SK-N-SH (cell line): ENCODE measurements at regions not wholly inside any gene's neighbourhood (a gene's known extent, or its start where the extent isn't known, plus 50 kb on each side); places are given as distances from the start of the nearest gene placed in this dataset.

Experiments used
- CTCF ChIA-PET: fragments of 300-600, 350-600 bp; formaldehyde crosslinking; extraction: SDS; loops from one replicate; lab custom pipeline; 2021; lab: Yijun Ruan, JAX
- POLR2A ChIA-PET: fragments of 350-600 bp; sonication (Branson Sonifier 250); formaldehyde crosslinking; extraction: SDS; loops from one replicate; lab custom pipeline; 2020; ENCODE audit warnings: antibody characterized with exemption, inconsistent platforms; lab: Yijun Ruan, JAX
- DNase-seq: peaks from one replicate; pipeline ENCODE4 v3.0.0; 2012
- H2AFZ ChIP-seq: fragments of 200-600 bp; sonication (generic); 2 replicates; pipeline ENCODE4 v1.8.1; 2016; ENCODE audit warnings: antibody characterized with exemption, mild to moderate bottlenecking, low read depth
- H3F3A ChIP-seq: fragments of 200-600 bp; sonication (generic); replicated peaks from 2 replicates; pipeline ENCODE3; 2016; ENCODE audit warnings: antibody characterized with exemption, mild to moderate bottlenecking; ENCODE audit not compliant: insufficient read depth
- H3K27ac ChIP-seq, 2 experiments: fragments of 200-500 bp in 1 of 2; fragments of 200-600 bp in 1 of 2; sonication (Bioruptor generic) in 1 of 2; sonication (generic), shearing (Covaris generic) in 1 of 2; 2 replicates each; pipeline versions ENCODE4 v1.5.1 to v1.6.1; 2014 to 2016; ENCODE audit warnings: low read depth in 2 of 2, inconsistent platforms in 1 of 2, low read length in 1 of 2, mild to moderate bottlenecking in 1 of 2, mixed read lengths in 1 of 2
- H3K27me3 ChIP-seq: fragments of 200-600 bp; sonication (generic), shearing (Covaris generic); 2 replicates; pipeline ENCODE4 v1.6.1; 2016; ENCODE audit warnings: mixed run types; ENCODE audit not compliant: insufficient read depth
- H3K36me3 ChIP-seq, 2 experiments: fragments of 200-500 bp in 1 of 2; fragments of 200-600 bp in 1 of 2; sonication (Bioruptor generic) in 1 of 2; sonication (generic) in 1 of 2; replicated peaks in 1 of 2; 2 replicates each; pipeline versions ENCODE3 to v1.5.1; 2014 to 2016; ENCODE audit warnings: low read length in 1 of 2, mild to moderate bottlenecking in 1 of 2; ENCODE audit not compliant: insufficient read depth in 2 of 2, control insufficient read depth in 1 of 2
- H3K4me1 ChIP-seq, 2 experiments: fragments of 200-500 bp in 1 of 2; fragments of 200-600 bp in 1 of 2; sonication (Bioruptor generic) in 1 of 2; sonication (generic), shearing (Covaris generic) in 1 of 2; 2 replicates each; pipeline versions ENCODE4 v1.5.1 to v1.6.1; 2014 to 2016; ENCODE audit warnings: low read depth in 1 of 2, low read length in 1 of 2, mixed run types in 1 of 2; ENCODE audit not compliant: insufficient read depth in 2 of 2, control insufficient read depth in 1 of 2
- H3K4me2 ChIP-seq: fragments of 200-600 bp; sonication (generic), shearing (Covaris generic); 2 replicates; pipeline ENCODE4 v1.6.1; 2017; ENCODE audit warnings: mixed run types
- H3K4me3 ChIP-seq, 2 experiments: fragments of 200-500 bp in 1 of 2; fragments of 200-600 bp in 1 of 2; sonication (Bioruptor generic) in 1 of 2; sonication (generic), shearing (Covaris generic) in 1 of 2; 2 replicates each; pipeline versions ENCODE4 v1.5.1 to v1.8.1; 2014 to 2016; ENCODE audit warnings: low read depth in 2 of 2, inconsistent platforms in 1 of 2, low read length in 1 of 2, mild to moderate bottlenecking in 1 of 2, mixed read lengths in 1 of 2, moderate library complexity in 1 of 2
- H3K79me2 ChIP-seq: fragments of 200-600 bp; sonication (generic); 2 replicates; pipeline ENCODE4 v1.8.1; 2017; ENCODE audit warnings: mild to moderate bottlenecking; ENCODE audit not compliant: insufficient read depth
- H3K9ac ChIP-seq: fragments of 200-600 bp; sonication (generic); 2 replicates; pipeline ENCODE4 v1.6.1; 2017; ENCODE audit warnings: mixed run types
- H3K9me2 ChIP-seq: fragments of 200-600 bp; sonication (generic); 2 replicates; pipeline ENCODE4 v1.6.1; 2017; ENCODE audit warnings: mixed run types
- H3K9me3 ChIP-seq: fragments of 200-600 bp; sonication (generic); 2 replicates; pipeline ENCODE4 v1.6.1; 2017; ENCODE audit warnings: mixed run types, mild to moderate bottlenecking, moderate library complexity
- H4K20me1 ChIP-seq: fragments of 200-600 bp; sonication (generic); 2 replicates; pipeline ENCODE4 v1.6.1; 2017; ENCODE audit warnings: mild to moderate bottlenecking, mixed run types; ENCODE audit not compliant: insufficient read depth
- CTCF ChIP-seq: fragments of 200-600 bp; sonication (generic); IDR thresholded peaks from 2 replicates; pipeline ENCODE4 v1.6.1; 2017; ENCODE audit warnings: antibody characterized with exemption, mild to moderate bottlenecking, moderate library complexity
- ELF1 ChIP-seq: IDR thresholded peaks from 2 replicates; pipeline ENCODE4 v1.4.0; 2012
- EP300 ChIP-seq, 2 experiments: IDR thresholded peaks; 2 replicates each; pipeline versions ENCODE4 v1.4.0 to v1.6.1; 2012; ENCODE audit warnings: borderline replicate concordance in 1 of 2, low read depth in 1 of 2, low read length in 1 of 2
- EZH2phosphoT487 ChIP-seq: fragments of 200-600 bp; sonication (generic); IDR thresholded peaks from 2 replicates; pipeline ENCODE4 v1.6.1; 2017; ENCODE audit warnings: low read depth, mixed run types, mild to moderate bottlenecking, antibody characterized with exemption, moderate library complexity, borderline replicate concordance
- FOXJ3 ChIP-seq: sonication (generic); formaldehyde crosslinking; IDR thresholded peaks from 2 replicates; pipeline ENCODE4 v1.5.1; 2020; ENCODE audit warnings: mild to moderate bottlenecking, missing genetic modification reagents
- FOXM1 ChIP-seq: IDR thresholded peaks from 2 replicates; pipeline ENCODE4 v1.4.0; 2012; ENCODE audit warnings: low read depth, mild to moderate bottlenecking
- GABPA ChIP-seq: IDR thresholded peaks from 2 replicates; pipeline ENCODE4 v1.4.0; 2012; ENCODE audit warnings: low read depth, mild to moderate bottlenecking
- GATA2 ChIP-seq: sonication (generic); formaldehyde crosslinking; IDR thresholded peaks from 2 replicates; pipeline ENCODE4 v1.5.0; 2020; ENCODE audit warnings: mild to moderate bottlenecking, missing genetic modification reagents
- IRF3 ChIP-seq: fragments of 150-350 bp; IDR thresholded peaks from 2 replicates; pipeline ENCODE4 v1.6.1; 2016; ENCODE audit warnings: mild to moderate bottlenecking, low read depth, low read length
- JUND ChIP-seq: IDR thresholded peaks from 2 replicates; pipeline ENCODE4 v1.4.0; 2012
- MAX ChIP-seq: IDR thresholded peaks from 2 replicates; pipeline ENCODE4 v1.4.0; 2012; ENCODE audit warnings: low read depth
- MEF2A ChIP-seq: IDR thresholded peaks from 2 replicates; pipeline ENCODE4 v1.4.0; 2012; ENCODE audit warnings: low read depth, borderline replicate concordance
- MXI1 ChIP-seq: IDR thresholded peaks from 2 replicates; pipeline ENCODE4 v1.6.1; 2012; ENCODE audit warnings: mild to moderate bottlenecking, low read depth, low read length, improper control_type of control experiment
- NRF1 ChIP-seq: IDR thresholded peaks from 2 replicates; pipeline ENCODE4 v1.6.1; 2012; ENCODE audit warnings: low read depth, mild to moderate bottlenecking, low read length
- POLR2AphosphoS5 ChIP-seq: IDR thresholded peaks from 2 replicates; pipeline ENCODE4 v1.6.1; 2012; ENCODE audit warnings: low read depth, low read length
- RAD21 ChIP-seq: IDR thresholded peaks from 2 replicates; pipeline ENCODE4 v1.6.1; 2012; ENCODE audit warnings: mild to moderate bottlenecking, low read length
- RCOR1 ChIP-seq: fragments of 150-350 bp; IDR thresholded peaks from 2 replicates; pipeline ENCODE4 v1.6.1; 2017; ENCODE audit warnings: antibody characterized with exemption, low read length
- RFX5 ChIP-seq: IDR thresholded peaks from 2 replicates; pipeline ENCODE4 v1.6.1; 2012; ENCODE audit warnings: mild to moderate bottlenecking, improper control_type of control experiment, low read length
- RXRA ChIP-seq: IDR thresholded peaks from 2 replicates; pipeline ENCODE4 v1.4.0; 2012; ENCODE audit warnings: low read depth, mild to moderate bottlenecking, borderline replicate concordance
- SIN3A ChIP-seq: IDR thresholded peaks from 2 replicates; pipeline ENCODE4 v1.6.1; 2012; ENCODE audit warnings: low read depth, mild to moderate bottlenecking, low read length, moderate library complexity, borderline replicate concordance
- TAF1 ChIP-seq: IDR thresholded peaks from 2 replicates; pipeline ENCODE4 v1.6.1; 2012; ENCODE audit warnings: low read depth, mild to moderate bottlenecking, low read length, moderate library complexity, borderline replicate concordance
- TCF12 ChIP-seq: IDR thresholded peaks from 2 replicates; pipeline ENCODE4 v1.4.0; 2012
- TEAD4 ChIP-seq: IDR thresholded peaks from 2 replicates; pipeline ENCODE4 v1.4.0; 2012; ENCODE audit warnings: mild to moderate bottlenecking, borderline replicate concordance; ENCODE audit not compliant: insufficient read depth
- USF2 ChIP-seq: fragments of 150-350 bp; IDR thresholded peaks from 2 replicates; pipeline ENCODE4 v1.6.1; 2017; ENCODE audit warnings: antibody characterized with exemption, low read length, low read depth, borderline replicate concordance
- YY1 ChIP-seq: IDR thresholded peaks from 2 replicates; pipeline ENCODE4 v1.4.0; 2012; ENCODE audit warnings: low read depth, mild to moderate bottlenecking
- WGBS: methylation state at CpG from one replicate; pipeline ENCODE4 v1.1.6; 2017; ENCODE audit warnings: low lambda C conversion rate; 5-methylcytosine and 5-hydroxymethylcytosine counted together

- H3F3A ChIP-seq, result peaks cover 5% of the 10 kb centered on the region
- H3K36me3 ChIP-seq, result no peaks in the 10 kb centered on the region
- H3K9me3 ChIP-seq, result no peaks in the 10 kb centered on the region
- H3K27me3 ChIP-seq, result no peaks in the 10 kb centered on the region
- no peaks in the 10 kb centered on the region for H4K20me1 ChIP-seq
- POLR2A ChIA-PET, result no interaction called here
- 82% methylated on average over 1 of the region's 1 CpG for WGBS
- H3K79me2 ChIP-seq, result no peaks in the 10 kb centered on the region
- CTCF ChIA-PET, result no interaction called here
- H2AFZ ChIP-seq, result no peak overlapping the region
- no peaks in the 10 kb centered on the region; a peak in 1 of 4 replicates for H3K4me1 ChIP-seq
- no peak overlapping the region for H3K4me2 ChIP-seq
- H3K9ac ChIP-seq, result no peak overlapping the region
- no peak overlapping the region for H3K27ac ChIP-seq
- no peak for DNase-seq
- H3K4me3 ChIP-seq, result no peak overlapping the region
- TF ChIP-seq MXI1 (no peak), GATA2 (CRISPR knock-in tag) (no peak), TAF1 (no peak), GABPA (no peak), FOXJ3 (CRISPR knock-in tag) (no peak), RAD21 (no peak), RXRA (no peak), RFX5 (no peak), MEF2A (no peak), YY1 (no peak), NRF1 (no peak), JUND (no peak), CTCF (no peak), TCF12 (no peak), IRF3 (no peak), EZH2phosphoT487 (no peak), MAX (no peak), POLR2AphosphoS5 (no peak)
- H3K9me2 ChIP-seq, result no peaks in the 10 kb centered on the region
Measured at GRCh38 chr10:31642281-31642680, 286.4 kb downstream of the ARHGAP12 start.

- Histone ChIP-seq H3K4me3 (no peak overlapping the region), H3K4me1 (no peaks in the 10 kb centered on the region; a peak in 1 of 4 replicates), H3K27me3 (no peaks in the 10 kb centered on the region), H3K36me3 (no peaks in the 10 kb centered on the region), H3K9me2 (no peaks in the 10 kb centered on the region), H3K79me2 (no peaks in the 10 kb centered on the region), H3K9ac (no peak overlapping the region), H4K20me1 (no peaks in the 10 kb centered on the region), H3F3A (no peaks in the 10 kb centered on the region), H3K4me2 (no peak overlapping the region), H3K9me3 (no peaks in the 10 kb centered on the region), H2AFZ (no peak overlapping the region), H3K27ac (no peak overlapping the region)
- 9% methylated on average over 2 of the region's 2 CpGs for WGBS
- ChIA-PET CTCF (interaction anchor here (1.2 kb wide), 1 partner anchor 10 kb away, joined by 3 read pairs; no protein-coding TSS in a partner anchor), POLR2A (no interaction called here)
- DNase-seq, result no peak
- no peak for TF ChIP-seq ELF1
- TF ChIP-seq IRF3, result no peak
- TF ChIP-seq RAD21, result no peak
- TF ChIP-seq FOXM1, result no peak
- no peak for TF ChIP-seq GATA2 (CRISPR knock-in tag)
- TF ChIP-seq TEAD4, result no peak
- TF ChIP-seq FOXJ3 (CRISPR knock-in tag), result no peak
- TF ChIP-seq TCF12, result no peak
- no peak for TF ChIP-seq RCOR1
- no peak for TF ChIP-seq SIN3A
- no peak for TF ChIP-seq USF2
- TF ChIP-seq EP300 (IDR thresholded peaks at IDR 0.05; ENCODE audit: borderline replicate concordance in 1 of 2, low read depth in 1 of 2, low read length in 1 of 2), result no peak
- TF ChIP-seq POLR2AphosphoS5, result no peak
- TF ChIP-seq GABPA, result no peak
Measured at GRCh38 chr10:31635415-31636065, 293.1 kb downstream of the ARHGAP12 start.
